HG03575 (cell line): ENCODE measurements at regions not wholly inside any gene's neighbourhood (a gene's known extent, or its start where the extent isn't known, plus 50 kb on each side); places are given as distances from the start of the nearest gene placed in this dataset.

Experiments
- ATAC-seq: cut with Tn5 transposase; IDR thresholded peaks from one replicate; pipeline ENCODE4 v1.9.1; 2021; ENCODE audit not compliant: unreplicated experiment, insufficient number of reproducible peaks, low FRiP score; ENCODE audit errors: extremely low read depth

DNA sequence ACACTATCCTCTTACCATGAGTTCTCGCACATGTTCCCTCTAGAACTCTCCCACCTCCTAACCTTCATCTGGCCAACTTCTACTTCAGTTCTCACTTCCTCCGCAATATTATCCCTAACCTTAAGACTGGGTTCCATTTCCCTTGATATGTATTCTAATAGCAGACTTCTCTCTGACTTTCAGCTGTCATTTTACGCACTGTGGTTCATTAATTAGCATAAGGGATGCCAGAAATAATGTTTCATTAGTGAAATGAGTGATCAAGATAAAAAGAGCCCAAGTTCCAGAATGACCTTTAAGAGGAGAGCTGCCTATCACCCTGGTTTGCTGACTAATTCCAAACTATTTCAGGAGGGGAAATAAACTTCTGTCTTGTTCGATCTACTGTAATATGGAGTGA is 108.6 kb upstream of the CCDC150 start:
- no peak for ATAC-seq

DNA sequence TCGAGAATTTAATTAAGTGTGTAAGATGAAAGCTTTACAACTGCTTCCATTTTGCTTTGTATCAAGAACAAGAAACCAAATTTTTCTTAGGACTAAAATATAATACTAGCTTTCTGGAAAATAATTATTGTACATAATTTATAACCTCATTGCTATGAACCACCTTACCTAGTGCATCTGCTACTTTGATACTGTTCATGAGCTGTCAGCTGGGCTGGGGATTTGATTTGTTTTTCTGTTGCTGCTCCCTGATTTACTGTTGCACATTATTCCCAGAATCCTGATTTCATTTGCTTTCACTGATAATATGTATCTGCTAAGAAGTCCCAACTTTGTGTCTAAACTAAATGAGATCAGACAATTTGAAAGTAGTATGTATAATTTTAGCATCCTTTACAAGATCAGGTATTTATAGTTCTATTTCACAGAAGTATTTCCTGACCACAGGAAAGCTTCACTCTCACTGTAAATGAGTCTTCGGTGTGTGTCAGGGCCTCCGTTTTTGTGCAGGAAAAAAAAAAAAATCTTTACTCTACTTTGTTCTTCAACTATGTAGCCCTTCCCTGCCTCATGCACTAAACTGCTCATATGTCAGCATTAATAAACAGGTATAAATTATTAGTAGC is 105.6 kb upstream of the CCDC150 start:
- ATAC-seq = no peak

DNA sequence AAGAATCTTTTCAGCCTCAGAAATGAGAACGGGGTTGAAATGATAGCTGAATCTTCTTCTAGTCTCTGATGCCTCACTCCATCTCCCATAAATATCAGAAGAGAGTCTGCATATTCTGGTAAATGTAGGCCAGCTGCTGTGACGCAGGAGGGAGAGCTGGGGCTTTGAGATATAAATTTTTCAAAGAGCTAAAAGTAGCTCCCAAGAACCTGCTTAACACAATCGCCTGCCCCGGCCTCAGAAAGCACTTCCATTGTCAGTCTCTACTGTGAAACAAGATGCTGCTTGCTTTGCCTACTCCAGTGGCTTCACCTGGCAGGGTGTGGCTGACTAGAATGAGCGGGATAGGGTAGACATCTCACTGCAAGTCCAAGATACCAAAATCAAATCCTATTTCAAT is 105.0 kb upstream of the CCDC150 start:
- ATAC-seq = no peak

DNA sequence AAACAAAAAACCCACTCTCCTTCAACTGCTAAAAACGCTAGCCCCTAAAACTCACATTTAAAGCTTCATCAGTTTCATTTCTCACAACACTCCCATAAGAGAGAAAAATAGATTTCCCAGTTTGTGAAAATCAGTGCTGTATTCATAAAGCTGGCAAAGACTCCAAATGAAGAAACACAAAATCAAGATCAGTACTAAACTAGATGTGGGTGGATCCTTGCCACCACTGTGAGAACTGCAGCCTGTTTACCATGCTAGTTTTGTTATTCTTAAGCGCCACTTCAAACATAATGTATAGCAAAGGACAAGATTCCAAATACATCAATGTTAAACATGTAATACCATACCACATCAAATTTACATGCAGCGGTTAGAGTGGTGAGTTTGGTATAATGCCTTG is 104.5 kb upstream of the CCDC150 start:
- no peak for ATAC-seq

DNA sequence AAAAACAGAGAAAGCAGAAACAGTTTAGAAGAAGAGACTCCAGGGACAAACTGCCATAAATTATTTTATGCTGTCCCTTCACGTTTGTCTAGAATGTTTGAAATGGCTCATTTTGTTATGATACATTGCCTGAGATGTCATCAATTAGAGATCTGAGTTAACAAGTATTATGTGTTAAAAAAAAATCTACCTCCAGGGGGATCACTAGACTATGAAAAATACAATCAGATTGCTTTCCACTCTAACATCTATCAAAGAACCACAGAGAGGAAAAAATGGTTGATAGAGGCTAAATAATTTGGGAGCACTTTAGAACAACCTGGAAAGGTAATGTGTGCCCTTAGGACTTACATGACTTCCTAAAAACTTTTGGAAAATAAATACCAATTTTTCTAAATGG is 103.8 kb upstream of the CCDC150 start:
- ATAC-seq = no peak

DNA sequence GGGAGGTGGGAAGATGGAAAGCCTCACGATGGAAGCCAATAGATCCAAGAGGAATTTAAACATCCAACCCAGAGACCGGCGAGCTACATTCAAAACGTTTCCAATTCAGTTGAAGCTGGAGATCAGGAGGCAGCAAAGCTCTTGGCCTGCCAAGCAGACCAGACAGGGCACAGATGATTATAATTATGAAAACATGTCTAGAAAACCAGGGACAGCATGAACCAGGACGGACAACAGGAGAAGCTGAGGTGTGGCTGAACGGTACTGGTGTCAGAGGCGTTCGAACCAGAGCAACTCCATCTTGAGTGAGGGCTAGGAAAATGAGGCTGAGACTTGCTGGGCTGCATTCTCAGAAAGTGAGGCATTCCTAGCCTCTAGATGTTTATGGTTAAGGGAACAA is 102.2 kb upstream of the CCDC150 start:
- no peak for ATAC-seq

DNA sequence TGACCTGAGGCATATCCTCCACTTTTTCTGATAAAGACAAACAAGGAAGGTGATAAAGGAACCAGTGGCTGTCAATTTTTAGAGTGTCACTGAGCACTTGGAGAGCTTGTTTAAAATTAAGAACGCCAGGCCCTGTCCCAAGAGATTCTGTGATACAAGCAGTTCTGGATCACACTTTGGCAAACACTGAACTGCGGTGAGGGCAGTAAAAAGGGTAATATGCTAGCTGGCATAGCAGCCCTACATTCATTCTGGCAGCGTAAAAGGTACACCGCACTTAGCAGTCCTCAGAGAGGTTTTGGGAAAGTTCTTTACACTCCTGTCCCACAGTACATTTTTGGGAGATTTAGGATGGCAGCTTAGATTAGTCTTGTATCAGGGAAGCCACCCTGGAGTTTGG is 101.3 kb upstream of the CCDC150 start:
- no peak for ATAC-seq

DNA sequence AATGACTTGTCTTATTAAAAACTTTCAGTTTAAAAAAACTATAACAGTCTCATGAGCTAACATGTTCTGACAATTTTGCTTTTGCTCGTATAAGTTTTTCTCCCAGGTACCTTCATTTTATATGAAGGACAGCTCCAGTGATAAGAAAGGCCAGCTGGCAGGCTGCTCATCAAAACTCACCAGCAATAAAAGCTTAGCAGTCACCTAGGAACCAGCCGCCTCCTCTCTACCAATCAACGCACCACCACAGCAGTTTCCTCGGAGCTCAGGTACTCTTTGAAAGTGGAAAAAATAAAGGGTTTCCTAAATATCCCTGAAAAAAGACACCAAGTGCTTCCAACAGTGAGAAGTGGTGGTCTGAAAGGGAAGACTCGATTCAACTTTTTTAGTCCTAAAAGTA is 100.9 kb upstream of the CCDC150 start:
- ATAC-seq = no peak

DNA sequence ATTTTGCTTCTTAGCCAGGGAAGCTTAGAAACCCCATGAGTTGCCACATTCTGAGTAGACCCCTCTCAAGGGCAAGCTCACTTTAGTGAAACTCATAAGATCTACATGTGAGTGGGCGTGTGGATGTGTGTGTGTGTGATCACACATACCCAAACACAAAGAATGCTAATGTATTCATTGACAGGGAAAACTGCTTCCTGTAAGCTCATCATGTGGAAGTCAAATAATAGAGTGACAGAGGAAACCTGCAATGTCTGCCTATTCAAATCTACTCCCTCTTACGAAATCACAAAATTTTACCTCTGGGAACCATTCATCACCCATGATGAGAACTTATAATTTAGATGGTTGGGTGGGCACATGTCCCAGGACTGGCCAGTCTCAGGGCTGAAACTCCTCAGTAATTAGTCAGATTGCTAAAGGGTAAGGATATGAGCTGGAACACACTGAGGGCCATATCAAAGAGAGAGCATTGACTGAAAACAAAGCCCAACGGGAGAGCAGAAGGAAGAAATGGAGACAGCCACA is 94.5 kb upstream of the CCDC150 start:
- no peak for ATAC-seq

DNA sequence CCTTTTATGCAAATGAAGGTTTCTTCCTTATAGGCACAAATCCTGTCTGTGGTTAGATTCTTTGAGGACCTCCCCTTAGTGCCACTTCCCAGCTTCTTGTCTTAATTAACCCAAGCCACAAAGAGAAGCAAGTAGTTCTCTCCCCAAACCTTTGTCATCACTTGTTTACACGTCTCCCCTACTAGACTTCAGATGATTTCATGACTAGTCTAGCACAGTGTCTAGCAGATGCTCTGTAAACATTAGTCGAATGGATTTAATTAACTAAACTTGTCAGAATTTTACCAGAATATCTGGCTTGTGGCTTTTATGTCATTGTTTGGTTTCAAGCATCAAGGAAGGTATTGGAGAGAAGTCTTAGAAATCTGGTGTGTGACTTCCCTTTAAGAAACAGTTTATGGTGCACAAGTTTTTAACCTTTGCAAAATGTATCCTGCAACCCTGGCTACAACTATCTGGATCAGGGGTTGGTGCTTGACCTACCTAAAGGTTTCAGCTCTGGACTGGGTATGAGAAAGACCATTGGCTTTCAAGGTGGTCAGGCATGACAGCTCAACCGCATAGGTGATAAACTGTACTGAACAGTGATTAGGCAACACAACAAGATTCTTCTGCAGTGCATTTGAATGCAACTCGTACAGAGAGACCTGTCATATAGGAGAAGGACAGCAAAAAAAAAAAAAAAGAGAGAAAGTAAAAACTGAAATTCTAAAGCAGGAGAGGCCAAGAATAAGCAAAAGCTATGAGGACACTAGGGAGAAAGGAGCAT is 93.2 kb upstream of the CCDC150 start:
- no peak for ATAC-seq

DNA sequence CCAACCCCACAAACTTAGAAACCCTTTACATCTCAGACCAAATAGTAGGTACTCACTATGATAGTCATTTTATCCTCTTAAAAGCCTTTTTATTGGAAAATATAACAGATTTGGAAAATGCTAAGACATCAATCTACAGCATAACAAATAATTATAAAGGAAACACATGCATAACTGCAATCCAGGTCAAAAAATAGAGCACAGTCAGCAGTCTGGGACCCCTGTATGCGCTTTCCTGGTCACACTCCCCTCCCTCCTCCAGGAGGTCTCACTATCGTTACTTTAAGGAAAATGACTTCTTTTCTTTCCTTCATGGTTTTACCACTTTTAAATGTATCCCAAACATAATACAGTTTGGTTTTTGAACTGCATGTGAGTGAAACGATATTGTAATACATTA is 90.5 kb upstream of the CCDC150 start:
- no peak for ATAC-seq

DNA sequence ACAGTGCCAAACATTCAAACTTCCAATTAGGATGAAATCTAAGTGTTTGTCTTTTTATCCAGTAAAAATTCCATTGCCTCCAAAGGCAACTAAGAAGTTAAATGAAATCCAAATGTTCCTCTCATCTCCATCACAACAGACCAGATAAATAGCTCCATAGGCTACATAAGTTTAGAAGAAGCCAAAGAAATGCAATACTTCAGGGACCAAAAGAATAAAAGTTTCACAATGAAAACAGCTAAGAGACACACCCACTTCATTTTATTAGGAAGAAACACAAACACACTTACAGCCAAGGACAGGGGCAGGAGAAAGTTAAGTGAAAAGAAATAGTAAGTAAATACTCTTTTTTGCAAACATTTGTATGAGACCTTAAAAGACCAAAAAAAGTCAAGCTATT is 88.5 kb upstream of the CCDC150 start:
- ATAC-seq = no peak

DNA sequence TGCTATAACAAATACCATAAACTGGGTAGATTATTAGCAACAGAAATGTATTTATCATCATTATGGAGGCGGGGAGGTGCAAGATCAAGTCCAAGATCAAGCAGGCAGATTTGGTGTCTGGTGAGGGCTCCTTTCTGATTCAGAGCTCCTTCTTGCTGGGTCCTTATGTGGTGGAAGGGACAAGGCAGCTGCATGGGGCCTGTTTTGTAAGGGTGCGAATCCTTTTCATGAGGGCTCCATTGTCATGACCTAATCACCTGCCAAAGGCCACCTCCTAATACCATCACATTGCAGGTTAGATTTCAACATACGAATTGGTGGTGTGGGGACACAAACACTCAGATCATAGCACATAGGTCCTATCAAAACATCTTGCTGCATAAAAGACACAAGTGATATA is 84.4 kb upstream of the CCDC150 start:
- ATAC-seq = no peak

DNA sequence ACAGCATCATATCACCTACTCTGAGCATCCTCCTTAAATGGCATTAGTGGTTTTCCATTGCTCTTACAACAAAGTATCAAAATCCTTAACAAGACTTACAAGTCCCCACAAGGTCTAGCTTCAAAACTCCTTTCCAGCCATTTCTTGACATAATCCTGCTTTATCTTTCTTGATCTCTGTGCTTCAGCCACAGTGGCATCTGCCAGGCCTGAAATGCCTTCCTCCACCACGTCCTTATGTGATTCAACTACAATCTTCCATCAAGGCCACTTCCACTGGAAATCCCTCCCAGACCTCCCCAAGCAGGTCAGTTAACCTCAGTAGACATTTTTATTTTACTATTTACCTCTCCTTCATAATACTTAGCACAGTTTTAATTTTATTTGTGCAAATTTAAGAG is 83.8 kb upstream of the CCDC150 start:
- no peak for ATAC-seq

DNA sequence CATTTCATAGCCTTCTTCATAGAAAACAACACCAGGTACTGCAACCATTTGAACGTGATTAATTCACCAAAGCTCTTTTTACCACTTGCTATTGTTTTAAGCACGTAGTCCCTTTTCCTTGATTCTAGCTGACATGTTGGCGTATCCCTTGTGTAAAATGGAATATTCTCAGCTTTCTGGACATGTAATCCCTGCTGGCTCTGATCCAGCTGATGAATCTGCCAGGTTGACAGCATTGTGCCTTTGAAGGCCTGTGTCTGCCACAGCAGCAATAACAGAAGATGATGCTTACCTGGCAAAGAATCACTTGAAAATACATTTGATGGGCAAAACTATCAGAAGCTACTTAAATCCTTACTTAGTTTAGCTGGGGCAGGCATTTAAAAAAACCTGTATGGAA is 81.0 kb upstream of the CCDC150 start:
- no peak for ATAC-seq

DNA sequence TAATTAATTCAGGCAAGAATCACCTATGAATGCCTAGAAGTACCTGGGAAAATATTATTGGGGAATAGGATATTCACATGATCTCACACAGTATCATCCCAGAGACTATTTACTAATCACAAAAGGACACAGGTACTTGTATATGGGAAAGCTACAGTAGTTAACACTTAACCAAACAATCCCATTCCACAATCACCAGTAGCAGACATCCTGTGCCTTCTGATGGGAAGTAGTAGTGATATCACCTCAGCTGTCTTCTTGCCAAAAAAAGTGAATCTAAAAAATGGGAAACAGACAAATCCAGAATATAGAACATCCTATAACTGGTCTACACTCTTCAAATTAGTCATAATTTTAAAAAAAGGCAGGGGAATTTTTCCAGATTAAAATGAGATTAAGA is 75.6 kb upstream of the CCDC150 start:
- ATAC-seq = no peak

DNA sequence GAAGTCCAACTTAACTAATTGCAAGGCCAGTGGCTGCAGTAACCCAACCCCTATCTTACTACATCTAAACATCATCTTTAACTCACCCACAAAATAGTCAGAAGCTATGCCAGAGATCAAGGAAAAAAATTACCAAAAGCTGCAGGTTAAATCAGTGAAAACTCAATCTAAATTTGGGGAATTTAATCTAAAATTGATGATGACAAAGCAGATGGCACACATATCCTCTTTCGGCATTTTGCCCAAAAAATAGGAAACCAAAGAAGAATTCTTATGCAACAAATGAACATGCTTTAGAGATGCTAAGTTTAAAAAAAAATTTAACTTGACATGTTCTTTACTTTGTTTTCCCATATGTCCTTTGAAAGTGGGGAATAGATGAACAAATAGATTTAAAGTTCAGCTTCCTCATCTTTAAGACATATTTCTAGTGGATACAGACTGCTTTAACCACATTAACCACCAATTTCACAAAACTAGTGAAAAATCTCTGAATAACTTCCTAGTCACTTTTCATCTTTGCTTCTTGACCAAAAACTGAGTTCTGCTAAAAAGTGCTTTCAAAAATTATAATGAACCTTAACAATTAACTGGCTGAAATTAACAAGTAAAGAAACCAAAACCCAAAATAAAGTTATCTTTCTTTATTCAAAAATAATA is 74.3 kb upstream of the CCDC150 start:
- no peak for ATAC-seq

DNA sequence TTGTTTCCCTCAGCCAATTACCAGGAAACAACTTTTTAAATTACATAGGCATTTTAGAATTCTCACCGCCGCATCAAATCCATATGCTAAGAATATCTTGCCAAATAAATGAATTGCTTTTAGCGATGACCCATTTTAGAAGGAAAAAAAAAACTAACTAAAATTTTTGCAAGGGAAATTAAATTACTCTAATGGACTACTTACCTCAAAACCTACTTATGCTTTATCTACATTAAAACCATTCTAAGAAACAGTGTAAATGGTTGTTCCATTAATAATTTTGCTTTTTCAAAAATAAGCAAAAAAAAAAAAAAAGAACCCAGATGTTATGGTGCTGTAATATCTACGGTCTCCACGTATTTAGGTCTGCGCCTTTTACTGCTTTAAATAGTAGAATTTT is 73.5 kb upstream of the CCDC150 start:
- no peak for ATAC-seq

DNA sequence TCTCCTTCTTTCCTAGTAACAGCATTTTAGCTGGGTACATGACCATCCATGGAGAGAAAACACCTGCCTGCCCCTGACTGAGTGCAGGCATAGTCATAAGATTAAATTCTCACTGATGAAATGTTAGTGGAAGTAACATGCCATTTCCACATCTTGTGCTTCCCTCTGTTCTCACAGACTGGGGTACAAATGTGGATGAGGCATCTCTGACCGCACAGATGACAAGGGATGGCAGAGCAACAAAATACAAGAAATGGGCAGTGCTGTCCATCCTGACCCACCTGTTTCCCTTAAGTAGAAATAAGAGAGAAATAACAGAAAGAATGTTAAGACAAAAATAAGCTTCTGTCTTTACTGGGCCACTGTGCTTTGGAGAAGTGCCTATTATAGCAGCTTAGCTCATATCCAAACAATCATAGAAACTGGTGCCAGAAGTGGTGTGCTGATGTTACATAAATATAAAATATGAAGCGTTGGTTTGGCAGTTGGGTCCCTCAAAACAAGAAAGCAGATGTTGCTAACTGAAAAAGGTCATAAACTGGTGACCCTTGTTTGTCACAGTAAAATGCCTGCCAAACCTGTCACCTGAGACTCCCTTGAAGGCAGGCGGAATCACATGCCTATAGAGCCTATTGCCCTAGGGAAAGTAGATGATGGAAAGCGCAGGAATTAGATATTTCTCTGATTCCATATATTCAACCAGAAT is 72.4 kb upstream of the CCDC150 start:
- ATAC-seq = no peak

DNA sequence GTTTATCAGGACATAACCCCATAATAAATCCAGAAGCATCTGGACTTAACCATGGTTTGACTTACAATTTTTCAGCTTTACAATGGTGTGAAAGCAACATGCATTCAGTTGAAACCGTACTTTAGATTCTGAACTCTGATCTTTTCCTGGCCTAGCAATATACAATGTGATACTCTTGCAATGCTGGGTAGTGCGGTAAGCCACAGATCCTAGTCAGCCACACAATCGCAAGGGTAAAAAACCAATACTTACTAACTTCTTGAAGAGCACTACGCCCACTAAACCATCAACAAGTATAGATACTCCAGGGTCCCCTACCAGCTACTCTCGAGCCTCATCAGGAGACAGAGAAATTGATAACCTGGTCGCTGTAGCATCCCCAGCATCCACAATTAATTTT is 71.0 kb upstream of the CCDC150 start:
- ATAC-seq = no peak
